ENCODE measurements at regions not wholly inside any gene's neighbourhood (a gene's known extent, or its start where the extent isn't known, plus 50 kb on each side); places are given as distances from the start of the nearest gene placed in this dataset.
A peak's percentile ranks its signal among the peaks of the same experiment; 100 is the strongest.

GRCh38 chr17:77429969-77430752, 289.4 kb downstream of the SEC14L1 start:
- TF ChIP-seq, protein P1, sequence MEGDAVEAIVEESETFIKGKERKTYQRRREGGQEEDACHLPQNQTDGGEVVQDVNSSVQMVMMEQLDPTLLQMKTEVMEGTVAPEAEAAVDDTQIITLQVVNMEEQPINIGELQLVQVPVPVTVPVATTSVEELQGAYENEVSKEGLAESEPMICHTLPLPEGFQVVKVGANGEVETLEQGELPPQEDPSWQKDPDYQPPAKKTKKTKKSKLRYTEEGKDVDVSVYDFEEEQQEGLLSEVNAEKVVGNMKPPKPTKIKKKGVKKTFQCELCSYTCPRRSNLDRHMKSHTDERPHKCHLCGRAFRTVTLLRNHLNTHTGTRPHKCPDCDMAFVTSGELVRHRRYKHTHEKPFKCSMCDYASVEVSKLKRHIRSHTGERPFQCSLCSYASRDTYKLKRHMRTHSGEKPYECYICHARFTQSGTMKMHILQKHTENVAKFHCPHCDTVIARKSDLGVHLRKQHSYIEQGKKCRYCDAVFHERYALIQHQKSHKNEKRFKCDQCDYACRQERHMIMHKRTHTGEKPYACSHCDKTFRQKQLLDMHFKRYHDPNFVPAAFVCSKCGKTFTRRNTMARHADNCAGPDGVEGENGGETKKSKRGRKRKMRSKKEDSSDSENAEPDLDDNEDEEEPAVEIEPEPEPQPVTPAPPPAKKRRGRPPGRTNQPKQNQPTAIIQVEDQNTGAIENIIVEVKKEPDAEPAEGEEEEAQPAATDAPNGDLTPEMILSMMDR (conservative IDR thresholded peaks at IDR 0.05; ENCODE audit: low read depth, low read length) = peak; percentile 79
- DNase-seq (ENCODE audit: low read depth) = no peak
- no peak overlapping the region for H3K4me3 ChIP-seq (ENCODE audit: low read length)

GRCh38 chr17:77432034-77432661, 291.4 kb downstream of the SEC14L1 start:
- DNase-seq (ENCODE audit: low read depth) = no peak
- TF ChIP-seq, protein P1 (conservative IDR thresholded peaks at IDR 0.05; ENCODE audit: low read depth, low read length) = no peak
- no peak overlapping the region for H3K4me3 ChIP-seq (ENCODE audit: low read length)

DNA sequence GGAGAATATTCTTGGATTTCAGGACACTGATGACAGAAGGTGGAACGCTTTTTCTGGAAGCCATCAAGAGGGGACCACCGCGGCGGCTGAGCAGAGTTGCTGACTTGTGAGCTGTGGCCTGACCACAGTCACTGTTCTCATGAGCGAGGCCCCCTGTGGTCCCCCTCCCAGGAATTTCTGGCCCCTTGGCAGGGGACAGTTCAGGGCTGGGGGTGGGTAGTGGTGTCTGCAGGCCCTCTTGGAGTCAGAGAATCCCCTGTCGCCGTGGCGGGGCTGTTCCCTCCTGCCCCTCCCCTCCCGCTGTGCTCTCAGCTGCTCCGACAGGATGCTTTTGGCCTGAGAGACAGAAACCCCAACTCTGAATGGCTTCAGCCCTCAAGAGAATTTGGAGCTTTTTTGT, 292.0 kb downstream of the SEC14L1 start:
- no peak overlapping the region for H3K4me3 ChIP-seq (ENCODE audit: low read length)
- TF ChIP-seq, protein P1 (conservative IDR thresholded peaks at IDR 0.05; ENCODE audit: low read depth, low read length) = no peak
- no peak for DNase-seq (ENCODE audit: low read depth)

DNA sequence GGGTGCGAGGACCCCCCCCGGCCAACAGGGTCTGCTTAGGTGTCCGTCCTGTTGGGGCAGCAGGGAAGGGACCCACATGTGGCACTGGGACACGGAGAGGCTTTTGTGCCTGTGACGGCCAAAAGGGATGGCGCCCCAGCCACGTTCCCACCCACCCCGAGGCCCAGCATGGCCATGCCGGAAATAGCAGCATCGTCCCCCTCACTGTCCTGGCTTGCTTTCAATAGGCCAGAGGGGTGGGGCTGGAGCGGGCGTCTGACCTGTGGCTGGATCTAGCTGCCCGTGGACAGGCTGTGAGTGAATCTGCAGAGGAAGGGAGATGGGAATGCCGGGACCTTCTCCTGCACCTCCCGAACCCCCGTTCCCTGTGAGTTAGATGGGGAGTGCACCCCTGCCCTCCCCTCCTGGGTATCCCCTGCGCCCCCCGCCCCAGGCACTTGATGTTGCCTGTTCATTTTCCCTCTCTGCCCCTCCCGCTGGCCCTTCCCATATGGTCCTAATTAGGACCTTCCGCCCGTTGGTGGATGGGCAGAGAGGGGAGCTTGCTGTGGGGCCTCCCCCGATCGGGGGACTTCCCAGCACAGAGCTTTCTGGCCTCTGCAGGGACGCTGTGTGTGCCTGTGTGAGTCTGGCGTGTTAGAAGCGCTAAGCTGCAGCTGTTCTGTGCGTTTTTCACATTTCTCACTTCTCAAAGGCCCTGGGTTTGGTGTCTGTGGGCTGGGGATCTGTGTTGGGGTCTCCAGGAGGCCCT, 292.8 kb downstream of the SEC14L1 start:
- no peak overlapping the region for H3K4me3 ChIP-seq (ENCODE audit: low read length)
- TF ChIP-seq, protein P1 (conservative IDR thresholded peaks at IDR 0.05; ENCODE audit: low read depth, low read length) = no peak
- no peak for DNase-seq (ENCODE audit: low read depth)

GRCh38 chr17:77434136-77435114, 293.7 kb downstream of the SEC14L1 start:
- H3K4me3 ChIP-seq (ENCODE audit: low read length) = no peak overlapping the region
- TF ChIP-seq, protein P1 (conservative IDR thresholded peaks at IDR 0.05; ENCODE audit: low read depth, low read length) = no peak
- DNase-seq (ENCODE audit: low read depth) = no peak

- TF ChIP-seq, protein P1 (conservative IDR thresholded peaks at IDR 0.05; ENCODE audit: low read depth, low read length) = peak; percentile 10
- H3K4me3 ChIP-seq (ENCODE audit: low read length) = no peak overlapping the region
- no peak for DNase-seq (ENCODE audit: low read depth)
These were observed 294.7 kb downstream of the SEC14L1 start for GRCh38 chr17:77435272-77436057.
